Retinal pigment epithelial cell (primary cell): ENCODE measurements at regions not wholly inside any gene's neighbourhood (a gene's known extent, or its start where the extent isn't known, plus 50 kb on each side); places are given as distances from the start of the nearest gene placed in this dataset.
"Not testable (repeated sequence)": the region's sequence is repeated elsewhere in the genome, so short reads cannot be mapped to it uniquely, and the experiment has no call there.

Experiments used
- DNase-seq: peaks from one replicate; pipeline ENCODE4 v3.0.0-alpha.2; 2010; ENCODE audit warnings: low read depth
- H3K4me3 ChIP-seq: 2 replicates; pipeline ENCODE4 v1.5.1; 2011; ENCODE audit warnings: mild to moderate bottlenecking, low read length, control low read depth, moderate library complexity
- CTCF ChIP-seq: conservative IDR thresholded peaks from 2 replicates; pipeline ENCODE4 v1.5.1; 2011; ENCODE audit warnings: low read depth, low read length, control low read depth, inconsistent platforms

DNA sequence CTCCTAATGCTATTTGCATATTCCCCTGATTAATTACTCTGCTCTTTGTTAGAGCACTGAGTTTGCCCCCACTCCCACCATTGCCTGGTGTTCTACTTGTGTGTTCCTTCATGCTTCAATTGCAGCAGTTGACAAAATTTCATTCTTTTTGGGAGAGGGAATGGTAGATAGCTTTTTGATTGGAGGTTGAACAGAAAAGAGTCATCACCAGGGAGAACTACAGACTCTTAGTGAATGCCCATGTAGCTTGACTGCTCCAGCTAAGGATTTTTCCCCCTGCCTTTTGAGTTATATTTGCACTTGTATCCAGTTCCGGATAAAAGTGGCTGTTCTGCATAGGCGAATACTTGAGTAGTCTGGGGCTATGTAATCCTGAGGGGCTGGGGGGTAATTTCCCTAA lies 183.9 kb downstream of the ETNK1 start:
- no peak for TF ChIP-seq CTCF
- no peak for DNase-seq
- no peak overlapping the region for H3K4me3 ChIP-seq

DNA sequence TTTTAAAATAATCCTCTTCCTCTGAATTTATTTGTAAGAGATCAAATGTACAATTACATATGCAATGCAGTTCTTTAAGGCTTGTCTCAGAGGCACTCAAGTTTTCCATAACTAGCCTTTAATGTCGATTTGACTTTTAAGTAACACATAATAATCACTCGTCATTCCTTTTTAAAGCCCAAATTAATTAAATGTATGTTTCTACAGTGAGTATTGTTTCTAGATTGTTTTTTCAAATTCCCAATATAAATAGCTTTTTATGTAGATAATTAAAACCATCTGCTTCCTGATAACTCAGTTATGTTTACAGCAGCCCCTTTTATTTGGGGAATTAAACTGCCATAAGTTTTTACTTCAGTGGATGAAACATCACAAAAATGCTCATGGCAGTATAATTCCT lies 185.1 kb downstream of the ETNK1 start:
- no peak for TF ChIP-seq CTCF
- H3K4me3 ChIP-seq, result no peak overlapping the region
- no peak for DNase-seq

GRCh38 chr12:22812531-22812930 lies 187.6 kb downstream of the ETNK1 start:
- no peak for DNase-seq
- TF ChIP-seq CTCF, result no peak
- H3K4me3 ChIP-seq, result no peak overlapping the region

DNA sequence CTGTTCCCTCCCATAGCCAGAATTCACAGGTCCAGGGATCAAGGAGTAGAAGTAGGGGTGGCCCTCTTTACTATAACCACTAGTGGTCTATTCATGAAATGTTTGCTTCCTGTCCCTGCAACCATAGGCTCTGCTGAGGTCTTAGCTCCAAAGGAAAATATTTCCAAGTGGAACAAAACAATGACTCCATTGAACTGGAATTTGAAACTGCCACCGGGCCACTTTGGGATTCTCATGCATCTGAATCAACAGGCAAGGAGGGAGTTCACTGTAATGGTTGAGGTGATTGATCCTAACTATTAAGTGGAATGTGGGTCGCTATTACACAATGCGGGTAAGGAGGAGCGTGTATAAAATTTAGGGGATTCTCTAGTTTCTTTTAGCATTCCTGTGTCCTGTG lies 197.0 kb downstream of the ETNK1 start:
- H3K4me3 ChIP-seq, result no peak overlapping the region
- no peak for TF ChIP-seq CTCF
- no peak for DNase-seq

GRCh38 chr12:22826026-22826425 lies 201.1 kb downstream of the ETNK1 start:
- H3K4me3 ChIP-seq, result no peak overlapping the region
- no peak for TF ChIP-seq CTCF
- no peak for DNase-seq

- not testable (repeated sequence) for H3K4me3 ChIP-seq, DNase-seq
These were observed 201.5 kb downstream of the ETNK1 start for GRCh38 chr12:22826446-22826981.

GRCh38 chr12:22828066-22828465 lies 203.1 kb downstream of the ETNK1 start:
- no peak overlapping the region for H3K4me3 ChIP-seq
- DNase-seq, result no peak
- no peak for TF ChIP-seq CTCF

GRCh38 chr12:22835431-22835830 lies 210.5 kb downstream of the ETNK1 start:
- no peak overlapping the region for H3K4me3 ChIP-seq
- TF ChIP-seq CTCF, result no peak
- DNase-seq, result no peak
